Mucosa of descending colon (tissue), 3 donors: ENCODE measurements at regions not wholly inside any gene's neighbourhood (a gene's known extent, or its start where the extent isn't known, plus 50 kb on each side); places are given as distances from the start of the nearest gene placed in this dataset.

Source experiments
- ATAC-seq: fragments of 200-7000 bp; cut with Tn5 transposase; one replicate; pipeline ENCODE4 v1.9.1; 2020; ENCODE audit warnings: mild to moderate bottlenecking, moderate library complexity
- DNase-seq, 3 donors: peaks; one replicate each; pipeline ENCODE4 v3.0.0-alpha.2; 2020
- H3K36me3 ChIP-seq: fragments of 200-600 bp; one replicate; pipeline ENCODE4 v1.8.0; 2021; ENCODE audit warnings: low read depth, mild to moderate bottlenecking
- H3K4me1 ChIP-seq: fragments of 200-600 bp; one replicate; pipeline ENCODE4 v1.8.0; 2021; ENCODE audit warnings: low read depth, mild to moderate bottlenecking
- H3K4me3 ChIP-seq: fragments of 200-600 bp; one replicate; pipeline ENCODE4 v1.8.0; 2021; ENCODE audit warnings: mild to moderate bottlenecking
- H3K9me3 ChIP-seq: fragments of 200-600 bp; one replicate; pipeline ENCODE4 v1.8.0; 2021; ENCODE audit warnings: mild to moderate bottlenecking
- intact Hi-C, 2 donors: fragments of 100-400 bp; cut with DNase I in 1 of 2; cut with micrococcal nuclease in 1 of 2; formaldehyde crosslinking; loops; one replicate each; pipeline versions ENCODE4 v1.11.0 to v1.11.1; 2022; cut with DNase I, micrococcal nuclease
- TF ChIP-seq, protein P1 (sequence below): fragments of 200-600 bp; IDR thresholded peaks from one replicate; pipeline ENCODE4 v1.8.0; 2022; ENCODE audit warnings: antibody characterized with exemption, mild to moderate bottlenecking
- donor health status: DM: no; HTN: no; CAD: no; lungs with moderate emphysema.
- donor health status: DM: no; HTN: no; CAD: no.
- donor health status: DM: no; HTN: yes; CAD: no.

DNA sequence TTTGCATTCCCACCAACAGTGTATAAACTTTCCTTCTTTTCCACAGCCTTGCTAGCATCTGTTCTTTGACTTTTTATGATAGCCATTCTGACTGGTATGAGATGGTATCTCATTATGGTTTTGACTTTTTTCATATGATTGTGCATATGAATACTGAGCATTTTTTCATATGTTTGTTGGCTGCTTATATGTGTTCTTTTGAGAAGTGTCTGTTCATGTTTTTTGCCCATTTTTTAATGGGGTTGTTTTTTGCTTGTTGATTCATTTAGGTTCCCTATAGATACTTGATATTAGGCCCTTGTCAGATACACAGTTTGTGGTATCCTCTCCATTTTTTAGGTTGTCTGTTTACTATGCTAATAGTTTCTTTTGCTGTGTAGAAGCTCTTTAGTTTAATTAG, 185.8 kb upstream of the SPAG17 start:
- TF ChIP-seq, protein P1, sequence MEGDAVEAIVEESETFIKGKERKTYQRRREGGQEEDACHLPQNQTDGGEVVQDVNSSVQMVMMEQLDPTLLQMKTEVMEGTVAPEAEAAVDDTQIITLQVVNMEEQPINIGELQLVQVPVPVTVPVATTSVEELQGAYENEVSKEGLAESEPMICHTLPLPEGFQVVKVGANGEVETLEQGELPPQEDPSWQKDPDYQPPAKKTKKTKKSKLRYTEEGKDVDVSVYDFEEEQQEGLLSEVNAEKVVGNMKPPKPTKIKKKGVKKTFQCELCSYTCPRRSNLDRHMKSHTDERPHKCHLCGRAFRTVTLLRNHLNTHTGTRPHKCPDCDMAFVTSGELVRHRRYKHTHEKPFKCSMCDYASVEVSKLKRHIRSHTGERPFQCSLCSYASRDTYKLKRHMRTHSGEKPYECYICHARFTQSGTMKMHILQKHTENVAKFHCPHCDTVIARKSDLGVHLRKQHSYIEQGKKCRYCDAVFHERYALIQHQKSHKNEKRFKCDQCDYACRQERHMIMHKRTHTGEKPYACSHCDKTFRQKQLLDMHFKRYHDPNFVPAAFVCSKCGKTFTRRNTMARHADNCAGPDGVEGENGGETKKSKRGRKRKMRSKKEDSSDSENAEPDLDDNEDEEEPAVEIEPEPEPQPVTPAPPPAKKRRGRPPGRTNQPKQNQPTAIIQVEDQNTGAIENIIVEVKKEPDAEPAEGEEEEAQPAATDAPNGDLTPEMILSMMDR = no peak
- no peaks in the 10 kb centered on the region for H3K4me1 ChIP-seq
- H3K36me3 ChIP-seq = no peaks in the 10 kb centered on the region
- ATAC-seq (no peak), DNase-seq (no peak)
- intact Hi-C loops = no loop called here
- H3K4me3 ChIP-seq = no peak overlapping the region
- H3K9me3 ChIP-seq = peaks cover 13% of the 10 kb centered on the region

DNA sequence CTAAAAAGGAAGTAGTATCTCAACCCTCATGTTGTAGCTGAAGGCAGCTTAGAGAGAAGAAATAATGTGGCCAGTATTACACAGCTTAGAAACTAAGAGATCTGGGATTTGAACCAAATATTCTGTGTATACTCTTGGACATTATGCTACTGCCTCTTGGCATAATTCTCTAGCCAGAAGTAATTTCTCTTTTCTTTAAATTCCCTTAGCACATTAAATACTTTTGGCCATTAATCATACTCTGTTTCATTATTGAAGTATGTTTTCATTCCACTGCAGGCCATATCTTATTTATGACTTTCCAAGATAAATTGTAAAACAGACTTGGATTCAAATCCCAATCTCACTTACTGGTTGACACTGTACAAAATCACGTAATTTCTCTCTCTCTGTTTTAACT, 181.3 kb upstream of the SPAG17 start:
- TF ChIP-seq, protein P1 = no peak
- Histone ChIP-seq H3K4me3 (no peak overlapping the region), H3K4me1 (no peaks in the 10 kb centered on the region), H3K9me3 (peaks cover 30% of the 10 kb centered on the region), H3K36me3 (no peaks in the 10 kb centered on the region)
- DNase-seq = no peak
- ATAC-seq = no peak
- intact Hi-C loops = no loop called here

DNA sequence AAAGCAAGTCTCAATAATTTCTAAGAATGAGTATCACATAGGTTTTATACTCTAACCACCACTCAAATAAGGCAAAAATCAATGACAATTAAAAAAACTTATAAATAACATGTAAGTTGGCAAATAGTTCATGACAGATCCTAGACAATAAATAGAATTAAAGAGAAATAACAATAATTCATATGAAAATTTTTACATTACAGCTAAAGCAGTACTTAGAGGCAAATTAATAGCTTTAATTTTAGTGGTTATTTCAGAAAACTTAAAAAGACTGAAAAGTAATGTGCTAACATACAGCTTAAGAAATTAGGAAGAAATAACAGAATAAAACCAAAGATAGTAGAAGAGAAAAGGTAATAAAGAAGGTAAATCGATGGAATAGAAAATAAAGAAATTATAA, 179.9 kb upstream of the SPAG17 start:
- TF ChIP-seq, protein P1 = no peak
- H3K4me3 ChIP-seq = no peak overlapping the region
- DNase-seq (no peak), ATAC-seq (no peak)
- no peaks in the 10 kb centered on the region for H3K36me3 ChIP-seq
- H3K9me3 ChIP-seq = peaks cover 21% of the 10 kb centered on the region
- intact Hi-C loops = no loop called here
- H3K4me1 ChIP-seq = no peaks in the 10 kb centered on the region

DNA sequence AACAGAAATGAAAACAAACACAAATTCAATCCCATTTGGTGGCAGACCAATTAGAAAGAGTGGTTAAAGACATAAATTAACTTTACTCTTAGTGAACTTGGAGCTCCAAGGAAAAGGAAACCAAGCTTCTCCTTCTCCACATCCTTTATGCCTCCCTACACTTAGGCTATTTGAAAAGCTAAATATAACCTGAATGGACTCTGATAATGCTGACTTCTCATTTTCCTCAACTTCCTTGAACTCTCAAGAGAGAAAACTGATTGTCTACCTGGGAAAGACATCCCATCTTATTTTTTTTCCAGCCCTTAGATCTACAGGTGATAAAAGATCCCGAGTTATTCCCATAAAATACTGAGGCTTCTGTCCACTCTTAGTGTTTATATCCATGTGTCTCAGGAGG, 178.4 kb upstream of the SPAG17 start:
- TF ChIP-seq, protein P1 = no peak
- DNase-seq (no peak), ATAC-seq (no peak)
- intact Hi-C loops = no loop called here
- Histone ChIP-seq H3K9me3 (peaks cover 16% of the 10 kb centered on the region), H3K4me1 (no peaks in the 10 kb centered on the region), H3K4me3 (no peak overlapping the region), H3K36me3 (no peaks in the 10 kb centered on the region)

DNA sequence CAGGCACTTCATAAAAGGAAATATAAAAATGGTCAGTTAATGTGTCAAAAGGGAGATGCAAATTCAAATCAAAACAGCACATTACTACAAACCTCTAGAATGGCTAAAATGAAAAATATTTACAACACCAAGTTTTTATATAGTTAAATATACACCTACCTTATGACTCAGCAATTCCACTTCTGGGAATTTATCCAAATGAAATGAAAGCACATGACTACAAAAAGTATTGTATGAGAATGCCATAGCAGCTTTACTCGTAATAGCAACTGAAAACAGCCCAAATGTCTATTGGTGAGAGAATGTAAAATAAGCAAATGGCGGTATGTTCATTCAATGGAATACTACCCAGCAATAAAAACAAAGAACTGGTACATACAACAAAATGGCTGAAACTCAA, 175.8 kb upstream of the SPAG17 start:
- no peak for ATAC-seq
- H3K4me1 ChIP-seq = no peaks in the 10 kb centered on the region
- no peak overlapping the region for H3K4me3 ChIP-seq
- DNase-seq = no peak
- no peaks in the 10 kb centered on the region for H3K36me3 ChIP-seq
- intact Hi-C loops = no loop called here
- TF ChIP-seq, protein P1 = no peak
- H3K9me3 ChIP-seq = peaks cover 16% of the 10 kb centered on the region

DNA sequence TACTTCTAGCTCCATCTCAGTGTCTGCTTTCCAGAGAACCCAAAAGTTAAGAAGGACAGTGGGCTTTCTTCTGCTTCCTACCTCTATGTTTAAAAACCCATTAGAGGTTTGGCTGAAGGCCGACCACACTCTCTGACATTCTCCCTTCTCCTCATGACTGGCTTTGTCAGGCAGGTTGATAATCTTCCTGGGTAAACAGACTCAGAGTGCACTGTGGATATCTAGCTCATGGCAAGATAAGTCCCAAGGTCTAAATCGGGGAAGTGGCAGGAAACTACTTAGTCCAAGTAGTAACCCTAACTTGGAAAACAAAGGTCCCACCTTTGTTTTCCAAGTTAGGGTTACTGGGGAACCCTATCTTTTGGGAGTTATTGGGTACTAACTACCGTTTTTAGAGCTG, 161.9 kb upstream of the SPAG17 start:
- intact Hi-C loops = no loop called here
- no peak for ATAC-seq

More for the DNA sequence above, 161.9 kb upstream of the SPAG17 start:
- H3K4me1 ChIP-seq = no peaks in the 10 kb centered on the region
- H3K4me3 ChIP-seq = no peak overlapping the region
- no peaks in the 10 kb centered on the region for H3K9me3 ChIP-seq
- TF ChIP-seq, protein P1 = no peak
- H3K36me3 ChIP-seq = no peaks in the 10 kb centered on the region
- no peak for DNase-seq
